Tibial nerve (tissue), 4 donors: ENCODE measurements at regions not wholly inside any gene's neighbourhood (a gene's known extent, or its start where the extent isn't known, plus 50 kb on each side); places are given as distances from the start of the nearest gene placed in this dataset.

ENCODE experiments used
- DNase-seq, 2 donors: peaks; one replicate each; pipeline ENCODE4 v3.0.0-alpha.2; 2019; ENCODE audit warnings: low spot score in 2 of 2
- H3K27ac ChIP-seq, 4 donors: fragments of 200-600 bp; sonication (generic) in 3 of 4; one replicate each; pipeline ENCODE4 v1.5.1; 2017 to 2019; ENCODE audit warnings: mild to moderate bottlenecking in 1 of 4
- H3K27me3 ChIP-seq, 2 donors: fragments of 200-600 bp; sonication (generic) in 1 of 2; one replicate each; pipeline versions ENCODE4 v1.5.1 to v1.6.0; 2017 to 2019
- H3K36me3 ChIP-seq, 3 donors: fragments of 200-600 bp; sonication (generic); one replicate each; pipeline ENCODE4 v1.5.1; 2018 to 2019
- H3K4me1 ChIP-seq, 4 donors: fragments of 200-600 bp; sonication (generic) in 3 of 4; one replicate each; pipeline ENCODE4 v1.5.1; 2017 to 2019
- H3K4me3 ChIP-seq, 4 donors: fragments of 200-600 bp; sonication (generic) in 3 of 4; one replicate each; pipeline ENCODE4 v1.5.1; 2017 to 2019; ENCODE audit warnings: mild to moderate bottlenecking in 1 of 4, moderate library complexity in 1 of 4
- H3K9me3 ChIP-seq, 4 donors: fragments of 200-600 bp; sonication (generic) in 3 of 4; one replicate each; pipeline ENCODE4 v1.5.1; 2017 to 2019
- EP300 ChIP-seq, 2 donors: sonication (generic); formaldehyde crosslinking; IDR thresholded peaks; one replicate each; pipeline ENCODE4 v1.6.1; 2017; ENCODE audit warnings: antibody characterized with exemption in 2 of 2, mild to moderate bottlenecking in 1 of 2
- POLR2A ChIP-seq, 2 donors: fragments of 450-650 bp; IDR thresholded peaks; one replicate each; pipeline ENCODE4 v1.6.1; 2017; ENCODE audit warnings: antibody characterized with exemption in 2 of 2, mild to moderate bottlenecking in 2 of 2, moderate library complexity in 2 of 2
- WGBS, 2 donors: methylation state at CpG; one replicate each; pipeline ENCODE4 v1.1.5; 2018; 5-methylcytosine and 5-hydroxymethylcytosine counted together
- TF ChIP-seq, protein P1 (sequence below), 5 experiments: fragments of 200-600 bp in 3 of 5; fragments of 450-650 bp in 2 of 5; sonication (generic) in 3 of 5; IDR thresholded peaks; one replicate each; pipeline ENCODE4 v1.5.1; 2016 to 2019; ENCODE audit warnings: antibody characterized with exemption in 5 of 5, mild to moderate bottlenecking in 3 of 5, moderate library complexity in 2 of 5

DNA sequence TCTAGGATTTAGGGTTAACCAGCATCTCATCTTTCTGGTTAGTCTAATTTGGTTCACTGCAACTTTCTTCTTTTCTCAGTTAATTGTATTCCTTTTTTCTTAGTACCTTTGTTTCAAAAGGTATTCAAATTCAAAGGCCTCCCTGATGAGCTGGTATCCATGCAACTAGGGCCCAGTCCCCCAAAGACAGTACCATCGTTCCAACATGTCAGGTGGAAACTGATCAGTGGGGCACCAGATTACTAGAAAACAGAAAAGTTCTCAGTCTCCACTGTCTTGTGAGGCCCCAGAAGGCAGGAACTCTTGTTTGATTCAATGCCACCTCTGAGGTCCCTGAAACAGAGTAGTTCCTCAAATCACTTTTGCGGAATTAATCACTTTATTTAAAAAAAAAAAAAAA is 303.2 kb upstream of the NBEA start:
- Histone ChIP-seq H3K27me3 (no peaks in the 10 kb centered on the region), H3K36me3 (no peaks in the 10 kb centered on the region), H3K9me3 (no peaks in the 10 kb centered on the region), H3K4me1 (no peaks in the 10 kb centered on the region), H3K27ac (no peak overlapping the region), H3K4me3 (no peak overlapping the region)
- no peak for DNase-seq
- no peak for TF ChIP-seq EP300 (IDR thresholded peaks at IDR 0.05)
- no peak for TF ChIP-seq POLR2A (IDR thresholded peaks at IDR 0.05)
- TF ChIP-seq, protein P1, sequence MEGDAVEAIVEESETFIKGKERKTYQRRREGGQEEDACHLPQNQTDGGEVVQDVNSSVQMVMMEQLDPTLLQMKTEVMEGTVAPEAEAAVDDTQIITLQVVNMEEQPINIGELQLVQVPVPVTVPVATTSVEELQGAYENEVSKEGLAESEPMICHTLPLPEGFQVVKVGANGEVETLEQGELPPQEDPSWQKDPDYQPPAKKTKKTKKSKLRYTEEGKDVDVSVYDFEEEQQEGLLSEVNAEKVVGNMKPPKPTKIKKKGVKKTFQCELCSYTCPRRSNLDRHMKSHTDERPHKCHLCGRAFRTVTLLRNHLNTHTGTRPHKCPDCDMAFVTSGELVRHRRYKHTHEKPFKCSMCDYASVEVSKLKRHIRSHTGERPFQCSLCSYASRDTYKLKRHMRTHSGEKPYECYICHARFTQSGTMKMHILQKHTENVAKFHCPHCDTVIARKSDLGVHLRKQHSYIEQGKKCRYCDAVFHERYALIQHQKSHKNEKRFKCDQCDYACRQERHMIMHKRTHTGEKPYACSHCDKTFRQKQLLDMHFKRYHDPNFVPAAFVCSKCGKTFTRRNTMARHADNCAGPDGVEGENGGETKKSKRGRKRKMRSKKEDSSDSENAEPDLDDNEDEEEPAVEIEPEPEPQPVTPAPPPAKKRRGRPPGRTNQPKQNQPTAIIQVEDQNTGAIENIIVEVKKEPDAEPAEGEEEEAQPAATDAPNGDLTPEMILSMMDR (IDR thresholded peaks at IDR 0.05), result no peak
- WGBS, 2 donors, result 87 to 94% methylated on average over 2 of the region's 2 CpGs

DNA sequence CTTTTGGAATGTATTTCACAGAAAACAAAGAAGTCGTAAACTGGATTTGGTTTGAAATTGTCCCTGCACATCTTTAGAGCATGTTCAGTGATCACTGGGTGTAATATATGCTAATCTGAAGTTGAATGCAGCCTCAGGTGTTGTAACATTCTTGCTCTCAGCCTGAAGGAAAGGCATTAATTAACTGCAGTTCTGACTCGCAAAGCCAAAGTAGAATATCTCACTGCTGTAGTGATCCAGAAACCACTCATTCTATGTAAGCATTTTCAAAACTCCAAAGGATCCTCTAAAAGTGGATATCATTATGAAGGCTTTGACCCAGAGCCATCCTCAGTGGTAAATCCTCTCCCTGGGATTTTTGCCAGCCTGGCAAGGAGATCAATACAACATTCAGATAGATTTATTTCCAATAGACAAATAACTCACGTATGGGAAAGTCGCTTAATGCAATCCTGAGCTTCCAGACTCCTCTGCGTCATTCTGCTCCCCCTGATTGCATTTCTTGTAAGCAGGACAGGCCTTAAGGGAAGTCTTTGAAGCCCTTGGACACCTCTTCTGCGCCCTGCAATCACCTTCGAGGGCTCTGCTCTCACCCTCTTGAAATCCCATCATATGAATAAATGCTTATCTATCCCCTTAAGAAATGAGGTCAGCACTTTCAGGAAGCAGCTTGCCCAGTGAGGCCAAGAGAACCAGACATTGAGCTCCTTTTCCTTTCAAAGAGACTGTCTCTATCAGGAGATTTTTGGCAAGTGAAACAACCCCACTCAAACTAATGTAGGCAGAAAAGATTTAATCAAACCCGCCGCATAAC is 301.7 kb upstream of the NBEA start:
- no peak for DNase-seq
- no peak overlapping the region for H3K4me3 ChIP-seq
- H3K9me3 ChIP-seq, result no peaks in the 10 kb centered on the region
- WGBS, 2 donors, result 80 to 86% methylated on average over 9 of the region's 9 CpGs
- H3K27ac ChIP-seq, result no peak overlapping the region
- H3K36me3 ChIP-seq, result no peaks in the 10 kb centered on the region
- H3K4me1 ChIP-seq, result no peaks in the 10 kb centered on the region
- H3K27me3 ChIP-seq, result no peaks in the 10 kb centered on the region
- TF ChIP-seq, protein P1 (IDR thresholded peaks at IDR 0.05), result no peak
- no peak for TF ChIP-seq EP300 (IDR thresholded peaks at IDR 0.05)
- no peak for TF ChIP-seq POLR2A (IDR thresholded peaks at IDR 0.05)

DNA sequence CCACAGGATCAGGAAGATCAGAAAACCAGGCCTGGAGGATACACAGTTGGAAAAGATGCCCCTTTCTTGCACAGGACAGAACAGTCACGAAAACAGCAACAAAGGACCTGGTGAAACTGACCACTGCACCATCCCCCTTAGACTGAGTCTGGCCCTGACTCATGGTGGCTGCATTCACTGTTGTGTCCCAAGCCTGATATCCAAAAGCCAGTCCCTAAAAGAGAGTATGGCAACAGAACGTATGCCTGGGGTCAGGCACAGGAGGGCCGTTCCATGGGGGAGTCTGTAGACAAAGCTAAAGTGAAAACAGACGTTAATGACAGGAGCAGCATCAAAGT is 301.1 kb upstream of the NBEA start:
- DNase-seq, result no peak
- no peaks in the 10 kb centered on the region for H3K36me3 ChIP-seq
- no peaks in the 10 kb centered on the region for H3K27me3 ChIP-seq
- no peaks in the 10 kb centered on the region for H3K4me1 ChIP-seq
- H3K9me3 ChIP-seq, result no peaks in the 10 kb centered on the region
- TF ChIP-seq POLR2A (IDR thresholded peaks at IDR 0.05) (no peak), EP300 (IDR thresholded peaks at IDR 0.05) (no peak)
- TF ChIP-seq, protein P1 (IDR thresholded peaks at IDR 0.05), result no peak
- WGBS, 2 donors, result 79 to 84% methylated on average over 4 of the region's 4 CpGs
- H3K27ac ChIP-seq, result no peak overlapping the region
- no peak overlapping the region for H3K4me3 ChIP-seq

DNA sequence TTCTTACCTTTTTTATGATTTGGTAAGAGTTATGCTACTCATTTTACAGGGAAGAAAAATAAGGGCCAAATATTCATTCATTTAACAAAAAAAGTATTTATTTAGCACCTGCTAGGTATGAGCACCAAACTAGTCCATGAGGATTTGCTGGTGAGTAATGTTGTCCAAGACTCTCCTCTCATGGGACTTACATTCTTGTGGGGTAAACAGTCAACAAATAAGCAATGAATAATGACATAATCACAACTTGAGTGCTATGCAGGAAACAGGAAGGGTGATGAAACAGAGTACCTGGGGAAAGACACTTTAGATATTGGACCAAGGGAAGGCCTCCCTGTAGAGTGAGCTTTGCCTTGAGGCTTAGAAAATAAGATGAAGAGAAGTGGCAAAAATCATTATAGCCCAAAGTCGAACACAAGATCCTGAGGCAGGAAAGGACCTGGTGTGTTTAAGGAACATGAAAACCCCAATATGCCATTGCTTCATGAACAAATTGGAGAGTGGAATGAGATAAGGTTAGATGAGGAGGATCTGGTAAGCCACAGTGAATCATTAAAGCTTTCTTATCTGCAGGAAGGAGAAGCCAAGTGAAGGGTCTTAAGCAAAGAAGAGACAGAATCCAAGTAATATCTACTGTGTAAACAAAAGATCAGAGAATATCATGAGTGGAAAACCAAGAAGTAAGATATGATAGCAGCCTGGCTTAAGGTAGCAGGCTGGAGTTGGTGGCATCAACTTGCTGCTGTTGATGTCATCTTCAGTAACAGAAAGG is 294.5 kb upstream of the NBEA start:
- Histone ChIP-seq H3K36me3 (no peaks in the 10 kb centered on the region), H3K27ac (no peak overlapping the region), H3K27me3 (no peaks in the 10 kb centered on the region), H3K4me1 (no peaks in the 10 kb centered on the region), H3K4me3 (no peak overlapping the region), H3K9me3 (peaks cover 0 to 9% (median 0%) of the 10 kb centered on the region in 4 donors)
- TF ChIP-seq, protein P1 (IDR thresholded peaks at IDR 0.05), result no peak
- TF ChIP-seq EP300 (IDR thresholded peaks at IDR 0.05) (no peak), POLR2A (IDR thresholded peaks at IDR 0.05) (no peak)
- 94 to 97% methylated on average over 1 of the region's 1 CpG for WGBS, 2 donors
- no peak for DNase-seq

- DNase-seq, result no peak
- TF ChIP-seq POLR2A (IDR thresholded peaks at IDR 0.05), result no peak
- TF ChIP-seq, protein P1 (IDR thresholded peaks at IDR 0.05), result no peak
- no peak for TF ChIP-seq EP300 (IDR thresholded peaks at IDR 0.05)
- 35 to 52% methylated on average over 1 of the region's 1 CpG for whole genome bisulfite sequencing, 2 donors
Measured at GRCh38 chr13:34654203-34654602, 287.9 kb upstream of the NBEA start.

More at GRCh38 chr13:34654203-34654602, 287.9 kb upstream of the NBEA start:
- Histone ChIP-seq H3K36me3 (no peaks in the 10 kb centered on the region), H3K27ac (no peak overlapping the region), H3K4me3 (no peak overlapping the region), H3K9me3 (peaks cover 0 to 9% (median 0%) of the 10 kb centered on the region in 4 donors), H3K27me3 (no peaks in the 10 kb centered on the region), H3K4me1 (peaks cover 0 to 14% (median 0%) of the 10 kb centered on the region in 4 donors)
